ENCODE measurements at regions not wholly inside any gene's neighbourhood (a gene's known extent, or its start where the extent isn't known, plus 50 kb on each side); places are given as distances from the start of the nearest gene placed in this dataset.

GRCh38 chr11:119490253-119491006 lies 67.5 kb upstream of the THY1 start:
- ChIA-PET POLR2A (no interaction called here), CTCF (no interaction called here)
- H3K27ac Mint-ChIP-seq = no peak overlapping the region
- no peaks in the 10 kb centered on the region for H3K4me1 Mint-ChIP-seq
- DNase-seq = no peak
- no peaks in the 10 kb centered on the region for H3K9me3 Mint-ChIP-seq
- no peaks in the 10 kb centered on the region for H3K27me3 Mint-ChIP-seq
- H3K36me3 Mint-ChIP-seq (ENCODE audit: low read depth) = no peaks in the 10 kb centered on the region
- H3K4me3 Mint-ChIP-seq = no peak overlapping the region

- Mint-ChIP-seq H3K27ac (no peak overlapping the region), H3K36me3 (ENCODE audit: low read depth) (no peaks in the 10 kb centered on the region), H3K4me1 (no peaks in the 10 kb centered on the region), H3K27me3 (no peaks in the 10 kb centered on the region), H3K9me3 (no peaks in the 10 kb centered on the region), H3K4me3 (no peak overlapping the region)
- ChIA-PET POLR2A (no interaction called here), CTCF (no interaction called here)
- no peak for DNase-seq
Observed at GRCh38 chr11:119489087-119489486, 66.1 kb upstream of the THY1 start.

GRCh38 chr11:119488256-119488995 lies 65.5 kb upstream of the THY1 start:
- ChIA-PET POLR2A (no interaction called here), CTCF (no interaction called here)
- no peaks in the 10 kb centered on the region for H3K36me3 Mint-ChIP-seq (ENCODE audit: low read depth)

GRCh38 chr11:119486691-119487259 lies 63.8 kb upstream of the THY1 start:
- Mint-ChIP-seq H3K4me3 (no peak overlapping the region), H3K36me3 (ENCODE audit: low read depth) (no peaks in the 10 kb centered on the region), H3K27me3 (no peaks in the 10 kb centered on the region), H3K9me3 (no peaks in the 10 kb centered on the region), H3K4me1 (no peaks in the 10 kb centered on the region), H3K27ac (no peak overlapping the region)
- CTCF ChIA-PET = no interaction called here
- POLR2A ChIA-PET = no interaction called here
- DNase-seq = no peak

More at GRCh38 chr11:119488256-119488995, 65.5 kb upstream of the THY1 start:
- Mint-ChIP-seq H3K9me3 (no peaks in the 10 kb centered on the region), H3K27ac (no peak overlapping the region), H3K4me3 (no peak overlapping the region), H3K4me1 (no peaks in the 10 kb centered on the region), H3K27me3 (no peaks in the 10 kb centered on the region)
- no peak for DNase-seq

GRCh38 chr11:119486016-119486415 lies 63.0 kb upstream of the THY1 start:
- no peak for DNase-seq
- Mint-ChIP-seq H3K4me3 (no peak overlapping the region), H3K27ac (no peak overlapping the region), H3K9me3 (no peaks in the 10 kb centered on the region), H3K27me3 (no peaks in the 10 kb centered on the region), H3K36me3 (ENCODE audit: low read depth) (no peaks in the 10 kb centered on the region), H3K4me1 (no peaks in the 10 kb centered on the region)
- CTCF ChIA-PET = no interaction called here
- POLR2A ChIA-PET = no interaction called here

- no peaks in the 10 kb centered on the region for H3K4me1 Mint-ChIP-seq
- no peak overlapping the region for H3K27ac Mint-ChIP-seq
- ChIA-PET CTCF (no interaction called here), POLR2A (no interaction called here)
- no peak overlapping the region for H3K4me3 Mint-ChIP-seq
- no peaks in the 10 kb centered on the region for H3K9me3 Mint-ChIP-seq
- H3K36me3 Mint-ChIP-seq (ENCODE audit: low read depth) = no peaks in the 10 kb centered on the region
- DNase-seq = no peak
- no peaks in the 10 kb centered on the region for H3K27me3 Mint-ChIP-seq
Observed at GRCh38 chr11:119484741-119485605, 62.0 kb upstream of the THY1 start.

- Mint-ChIP-seq H3K27ac (no peak overlapping the region), H3K9me3 (no peaks in the 10 kb centered on the region), H3K27me3 (no peaks in the 10 kb centered on the region), H3K4me1 (no peaks in the 10 kb centered on the region), H3K36me3 (ENCODE audit: low read depth) (no peaks in the 10 kb centered on the region), H3K4me3 (no peak overlapping the region)
- DNase-seq = no peak
- ChIA-PET CTCF (no interaction called here), POLR2A (no interaction called here)
Observed at GRCh38 chr11:119483881-119484371, 61.0 kb upstream of the THY1 start.

GRCh38 chr11:119483341-119483880 lies 60.4 kb upstream of the THY1 start:
- Mint-ChIP-seq H3K4me3 (no peak overlapping the region), H3K9me3 (no peaks in the 10 kb centered on the region), H3K36me3 (ENCODE audit: low read depth) (no peaks in the 10 kb centered on the region), H3K4me1 (no peaks in the 10 kb centered on the region), H3K27ac (no peak overlapping the region), H3K27me3 (no peaks in the 10 kb centered on the region)
- ChIA-PET POLR2A (no interaction called here), CTCF (no interaction called here)
- DNase-seq = no peak

- no peaks in the 10 kb centered on the region for H3K4me1 Mint-ChIP-seq
- no peak overlapping the region for H3K4me3 Mint-ChIP-seq
- H3K9me3 Mint-ChIP-seq = no peaks in the 10 kb centered on the region
- no peaks in the 10 kb centered on the region for H3K36me3 Mint-ChIP-seq (ENCODE audit: low read depth)
- no peaks in the 10 kb centered on the region for H3K27me3 Mint-ChIP-seq
- ChIA-PET POLR2A (no interaction called here), CTCF (no interaction called here)
- H3K27ac Mint-ChIP-seq = no peak overlapping the region
- no peak for DNase-seq
Observed at GRCh38 chr11:119482521-119483011, 59.6 kb upstream of the THY1 start.

GRCh38 chr11:119481667-119482400 lies 58.9 kb upstream of the THY1 start:
- no peaks in the 10 kb centered on the region for H3K27me3 Mint-ChIP-seq
- H3K4me3 Mint-ChIP-seq = no peak overlapping the region
- CTCF ChIA-PET = interaction anchor here (1.0 kb wide), 1 partner anchor 14 kb away, joined by 3 read pairs; no protein-coding TSS in a partner anchor
- no peaks in the 10 kb centered on the region for H3K36me3 Mint-ChIP-seq (ENCODE audit: low read depth)
- H3K27ac Mint-ChIP-seq = no peak overlapping the region
- H3K4me1 Mint-ChIP-seq = no peaks in the 10 kb centered on the region
- H3K9me3 Mint-ChIP-seq = no peaks in the 10 kb centered on the region
- DNase-seq = no peak
- POLR2A ChIA-PET = no interaction called here

GRCh38 chr11:119481021-119481666 lies 58.2 kb upstream of the THY1 start:
- H3K27ac Mint-ChIP-seq = no peak overlapping the region
- no peaks in the 10 kb centered on the region for H3K4me1 Mint-ChIP-seq
- ChIA-PET CTCF (interaction anchor here (1.0 to 1.2 kb wide), 3 partner anchors 15 to 125 kb away, joined by 3 read pairs; no protein-coding TSS in a partner anchor), POLR2A (no interaction called here)
- H3K36me3 Mint-ChIP-seq (ENCODE audit: low read depth) = no peaks in the 10 kb centered on the region
- no peak overlapping the region for H3K4me3 Mint-ChIP-seq
- peak; percentile 67 for DNase-seq
- no peaks in the 10 kb centered on the region for H3K27me3 Mint-ChIP-seq
- no peaks in the 10 kb centered on the region for H3K9me3 Mint-ChIP-seq

All from activated CD4-positive, alpha-beta T cell treated with anti-CD3 and anti-CD28 coated beads, Interleukin-2, amount 10 ng/mL, durations not matched to agents 7 days and 5 days (primary cell).